ENCODE measurements at regions not wholly inside any gene's neighbourhood (a gene's known extent, or its start where the extent isn't known, plus 50 kb on each side); places are given as distances from the start of the nearest gene placed in this dataset.

GRCh38 chr7:115879171-115879570 is 151.4 kb downstream of the TFEC start:
- no peak for TF ChIP-seq CTCF (IDR thresholded peaks at IDR 0.05; ENCODE audit: low read length)
- TF ChIP-seq EZH2 (IDR thresholded peaks at IDR 0.05; ENCODE audit: borderline replicate concordance, low read length) = no peak

Data from OCI-LY1 (cell line).